Activated CD4-positive, alpha-beta memory T cell treated with anti-CD3 and anti-CD28 coated beads, Interleukin-2, amount 10 ng/mL, durations not matched to agents 7 days and 5 days (primary cell): ENCODE measurements at regions not wholly inside any gene's neighbourhood (a gene's known extent, or its start where the extent isn't known, plus 50 kb on each side); places are given as distances from the start of the nearest gene placed in this dataset.

Source experiments
- CTCF ChIA-PET: fragments of 350-600 bp; sonication (Branson Sonifier 250); formaldehyde crosslinking; loops from one replicate; lab custom pipeline; 2021; ENCODE audit warnings: antibody characterized with exemption, inconsistent platforms; lab: Charles Lee
- POLR2A ChIA-PET: fragments of 350-600 bp; sonication (Branson Sonifier 250); formaldehyde crosslinking; loops from one replicate; lab custom pipeline; 2021; ENCODE audit warnings: antibody characterized with exemption; lab: Charles Lee
- DNase-seq: peaks from one replicate; pipeline ENCODE4 v3.0.0-alpha.2; 2020
- H3K27ac Mint-ChIP-seq: one replicate; pipeline ENCODE4 v1.8.0; 2021; ENCODE audit warnings: mild to moderate bottlenecking, mixed read lengths
- H3K27me3 Mint-ChIP-seq: one replicate; pipeline ENCODE4 v1.8.0; 2021; ENCODE audit warnings: mixed read lengths
- H3K36me3 Mint-ChIP-seq: one replicate; pipeline ENCODE4 v1.8.0; 2021; ENCODE audit warnings: low read depth, mixed read lengths
- H3K4me1 Mint-ChIP-seq: one replicate; pipeline ENCODE4 v1.8.0; 2021; ENCODE audit warnings: mixed read lengths
- H3K4me3 Mint-ChIP-seq: one replicate; pipeline ENCODE4 v1.8.0; 2021; ENCODE audit warnings: mild to moderate bottlenecking, mixed read lengths
- H3K9me3 Mint-ChIP-seq: one replicate; pipeline ENCODE4 v1.8.0; 2021; ENCODE audit warnings: mixed read lengths

- ChIA-PET CTCF (no interaction called here), POLR2A (no interaction called here)
- no peak for DNase-seq
- H3K9me3 Mint-ChIP-seq = peaks cover 6% of the 10 kb centered on the region
- no peak overlapping the region for H3K4me3 Mint-ChIP-seq
- no peaks in the 10 kb centered on the region for H3K27me3 Mint-ChIP-seq
- H3K4me1 Mint-ChIP-seq = peaks cover 17% of the 10 kb centered on the region
- peaks cover 3% of the 10 kb centered on the region for H3K36me3 Mint-ChIP-seq
- H3K27ac Mint-ChIP-seq = no peak overlapping the region
Measured at GRCh38 chr2:20515290-20516220, 68.7 kb downstream of the RHOB start.

- Mint-ChIP-seq H3K4me1 (peaks cover 17% of the 10 kb centered on the region), H3K27ac (no peak overlapping the region), H3K27me3 (no peaks in the 10 kb centered on the region), H3K4me3 (no peak overlapping the region), H3K9me3 (peaks cover 6% of the 10 kb centered on the region), H3K36me3 (peaks cover 3% of the 10 kb centered on the region)
- POLR2A ChIA-PET = interaction anchor here (1.0 kb wide), 1 partner anchor 92 kb away, joined by 3 read pairs; no protein-coding TSS in a partner anchor
- CTCF ChIA-PET = no interaction called here
- DNase-seq = no peak
Measured at GRCh38 chr2:20516291-20516645, 69.4 kb downstream of the RHOB start.

GRCh38 chr2:20516646-20517341 lies 69.9 kb downstream of the RHOB start:
- H3K27ac Mint-ChIP-seq = peak overlapping the region; percentile 2
- DNase-seq = no peak
- peaks cover 6% of the 10 kb centered on the region for H3K9me3 Mint-ChIP-seq
- ChIA-PET POLR2A (interaction anchor here (1.0 kb wide), 1 partner anchor 92 kb away, joined by 3 read pairs; no protein-coding TSS in a partner anchor), CTCF (no interaction called here)
- peaks cover 3% of the 10 kb centered on the region for H3K36me3 Mint-ChIP-seq
- H3K4me1 Mint-ChIP-seq = peaks cover 17% of the 10 kb centered on the region
- no peak overlapping the region for H3K4me3 Mint-ChIP-seq
- H3K27me3 Mint-ChIP-seq = no peaks in the 10 kb centered on the region

GRCh38 chr2:20519309-20519708 lies 72.4 kb downstream of the RHOB start:
- no peak overlapping the region for H3K27ac Mint-ChIP-seq
- peaks cover 17% of the 10 kb centered on the region for H3K4me1 Mint-ChIP-seq
- ChIA-PET POLR2A (no interaction called here), CTCF (no interaction called here)
- no peak for DNase-seq
- H3K9me3 Mint-ChIP-seq = peaks cover 6% of the 10 kb centered on the region
- H3K4me3 Mint-ChIP-seq = no peak overlapping the region
- peaks cover 3% of the 10 kb centered on the region for H3K36me3 Mint-ChIP-seq
- H3K27me3 Mint-ChIP-seq = peaks cover 5% of the 10 kb centered on the region

GRCh38 chr2:20520128-20520527 lies 73.3 kb downstream of the RHOB start:
- H3K9me3 Mint-ChIP-seq = peaks cover 3% of the 10 kb centered on the region
- POLR2A ChIA-PET = no interaction called here
- CTCF ChIA-PET = no interaction called here
- peaks cover 15% of the 10 kb centered on the region for H3K4me1 Mint-ChIP-seq
- no peak overlapping the region for H3K27ac Mint-ChIP-seq
- no peak overlapping the region for H3K4me3 Mint-ChIP-seq
- peaks cover 5% of the 10 kb centered on the region for H3K27me3 Mint-ChIP-seq
- H3K36me3 Mint-ChIP-seq = peaks cover under 1% of the 10 kb centered on the region
- no peak for DNase-seq

GRCh38 chr2:20521193-20521592 lies 74.3 kb downstream of the RHOB start:
- ChIA-PET POLR2A (no interaction called here), CTCF (no interaction called here)
- Mint-ChIP-seq H3K27me3 (peaks cover 5% of the 10 kb centered on the region), H3K4me3 (no peak overlapping the region), H3K9me3 (no peaks in the 10 kb centered on the region), H3K4me1 (peaks cover 13% of the 10 kb centered on the region), H3K36me3 (no peaks in the 10 kb centered on the region), H3K27ac (no peak overlapping the region)
- no peak for DNase-seq

GRCh38 chr2:20521682-20522189 lies 74.9 kb downstream of the RHOB start:
- Mint-ChIP-seq H3K4me1 (peaks cover 8% of the 10 kb centered on the region), H3K9me3 (no peaks in the 10 kb centered on the region), H3K27me3 (peaks cover 5% of the 10 kb centered on the region), H3K36me3 (no peaks in the 10 kb centered on the region), H3K27ac (no peak overlapping the region), H3K4me3 (no peak overlapping the region)
- CTCF ChIA-PET = no interaction called here
- DNase-seq = no peak
- POLR2A ChIA-PET = no interaction called here

- Mint-ChIP-seq H3K4me1 (no peaks in the 10 kb centered on the region), H3K9me3 (no peaks in the 10 kb centered on the region), H3K4me3 (no peak overlapping the region), H3K36me3 (no peaks in the 10 kb centered on the region), H3K27me3 (peaks cover 5% of the 10 kb centered on the region), H3K27ac (no peak overlapping the region)
- no peak for DNase-seq
- ChIA-PET POLR2A (interaction anchor here (1.2 kb wide), 1 partner anchor 15 kb away, joined by 3 read pairs; no protein-coding TSS in a partner anchor), CTCF (no interaction called here)
Measured at GRCh38 chr2:20523073-20523798, 76.4 kb downstream of the RHOB start.

- POLR2A ChIA-PET = interaction anchor here (1.2 kb wide), 1 partner anchor 14 kb away, joined by 3 read pairs; no protein-coding TSS in a partner anchor
- no peak for DNase-seq
- Mint-ChIP-seq H3K9me3 (no peaks in the 10 kb centered on the region), H3K27me3 (peaks cover 5% of the 10 kb centered on the region), H3K4me3 (no peak overlapping the region), H3K36me3 (no peaks in the 10 kb centered on the region), H3K27ac (no peak overlapping the region), H3K4me1 (no peaks in the 10 kb centered on the region)
- CTCF ChIA-PET = no interaction called here
Measured at GRCh38 chr2:20523799-20524187, 76.9 kb downstream of the RHOB start.

- ChIA-PET CTCF (no interaction called here), POLR2A (interaction anchor here (1.2 kb wide), 1 partner anchor 13 kb away, joined by 3 read pairs; no protein-coding TSS in a partner anchor)
- Mint-ChIP-seq H3K27ac (no peak overlapping the region), H3K4me1 (no peaks in the 10 kb centered on the region), H3K27me3 (peaks cover 5% of the 10 kb centered on the region), H3K4me3 (no peak overlapping the region), H3K36me3 (no peaks in the 10 kb centered on the region), H3K9me3 (no peaks in the 10 kb centered on the region)
- DNase-seq = no peak
Measured at GRCh38 chr2:20524412-20525040, 77.7 kb downstream of the RHOB start.

- H3K27me3 Mint-ChIP-seq = peaks cover 5% of the 10 kb centered on the region
- no peaks in the 10 kb centered on the region for H3K9me3 Mint-ChIP-seq
- H3K4me3 Mint-ChIP-seq = no peak overlapping the region
- DNase-seq = no peak
- CTCF ChIA-PET = no interaction called here
- no peak overlapping the region for H3K27ac Mint-ChIP-seq
- POLR2A ChIA-PET = interaction anchor here (1.3 kb wide), 1 partner anchor 78 kb away, joined by 3 read pairs; the partner anchor contains the start of gene RHOB
- H3K4me1 Mint-ChIP-seq = no peaks in the 10 kb centered on the region
- H3K36me3 Mint-ChIP-seq = no peaks in the 10 kb centered on the region
Measured at GRCh38 chr2:20525041-20526035, 78.5 kb downstream of the RHOB start.
